ENCODE measurements at regions not wholly inside any gene's neighbourhood (a gene's known extent, or its start where the extent isn't known, plus 50 kb on each side); places are given as distances from the start of the nearest gene placed in this dataset.

- BruUV-seq (replicated peaks) = no TSS peak
- Histone ChIP-seq H2AFZ (no peak overlapping the region), H3K4me1 (replicated peaks; ENCODE audit: insufficient read depth) (no peaks in the 10 kb centered on the region), H3K4me2 (no peak overlapping the region), H3K36me3 (ENCODE audit: low read depth) (no peaks in the 10 kb centered on the region), H3K9me2 (ENCODE audit: insufficient read depth) (no peaks in the 10 kb centered on the region), H3F3A (ENCODE audit: insufficient read depth, low read depth) (no peaks in the 10 kb centered on the region), H3K27me3 (ENCODE audit: insufficient read depth, low read depth) (no peaks in the 10 kb centered on the region), H4K20me1 (ENCODE audit: insufficient read depth) (no peaks in the 10 kb centered on the region), H3K4me3 (no peak overlapping the region), H3K27ac (no peak overlapping the region), H3K9me3 (ENCODE audit: insufficient read depth, low read depth) (no peaks in the 10 kb centered on the region), H3K79me2 (ENCODE audit: low read depth) (no peaks in the 10 kb centered on the region)
- ChIA-PET POLR2A (ENCODE audit: unreplicated experiment) (no interaction called here), CTCF (no interaction called here)
- intact Hi-C loops (cut with micrococcal nuclease; ENCODE audit: unreplicated experiment) = no loop called here
- TF ChIP-seq CTCF (conservative IDR thresholded peaks at IDR 0.05) = no peak
- no peak for DNase-seq
Observed at GRCh38 chr10:108688314-108688713, 1235.0 kb downstream of the XPNPEP1 start.

GRCh38 chr10:108685863-108686531 is 1237.3 kb downstream of the XPNPEP1 start:
- Histone ChIP-seq H3F3A (ENCODE audit: insufficient read depth, low read depth) (no peaks in the 10 kb centered on the region), H3K79me2 (ENCODE audit: low read depth) (no peaks in the 10 kb centered on the region), H3K27ac (no peak overlapping the region), H3K4me1 (replicated peaks; ENCODE audit: insufficient read depth) (no peaks in the 10 kb centered on the region), H3K4me3 (no peak overlapping the region), H3K4me2 (no peak overlapping the region), H3K9me2 (ENCODE audit: insufficient read depth) (no peaks in the 10 kb centered on the region), H4K20me1 (ENCODE audit: insufficient read depth) (no peaks in the 10 kb centered on the region), H3K27me3 (ENCODE audit: insufficient read depth, low read depth) (no peaks in the 10 kb centered on the region), H3K36me3 (ENCODE audit: low read depth) (no peaks in the 10 kb centered on the region), H3K9me3 (ENCODE audit: insufficient read depth, low read depth) (no peaks in the 10 kb centered on the region), H2AFZ (no peak overlapping the region)
- POLR2A ChIA-PET (ENCODE audit: unreplicated experiment) = no interaction called here
- DNase-seq = no peak
- intact Hi-C loops (cut with micrococcal nuclease; ENCODE audit: unreplicated experiment) = no loop called here
- TF ChIP-seq CTCF (conservative IDR thresholded peaks at IDR 0.05) (no peak), EZH2 (IDR thresholded peaks at IDR 0.05; ENCODE audit: low read depth) (no peak)
- BruUV-seq (replicated peaks) = no TSS peak
- CTCF ChIA-PET = no interaction called here

- CTCF ChIA-PET = no interaction called here
- Histone ChIP-seq H3K27me3 (ENCODE audit: insufficient read depth, low read depth) (no peaks in the 10 kb centered on the region), H3K36me3 (ENCODE audit: low read depth) (no peaks in the 10 kb centered on the region), H3K4me3 (no peak overlapping the region), H3K4me1 (replicated peaks; ENCODE audit: insufficient read depth) (no peaks in the 10 kb centered on the region), H3F3A (ENCODE audit: insufficient read depth, low read depth) (no peaks in the 10 kb centered on the region), H2AFZ (no peak overlapping the region), H3K79me2 (ENCODE audit: low read depth) (no peaks in the 10 kb centered on the region), H3K27ac (no peak overlapping the region), H3K4me2 (no peak overlapping the region), H4K20me1 (ENCODE audit: insufficient read depth) (no peaks in the 10 kb centered on the region), H3K9me3 (ENCODE audit: insufficient read depth, low read depth) (no peaks in the 10 kb centered on the region), H3K9me2 (ENCODE audit: insufficient read depth) (no peaks in the 10 kb centered on the region)
- POLR2A ChIA-PET (ENCODE audit: unreplicated experiment) = no interaction called here
- DNase-seq = no peak
- no TSS peak for BruUV-seq (replicated peaks)
- intact Hi-C loops (cut with micrococcal nuclease; ENCODE audit: unreplicated experiment) = no loop called here
- TF ChIP-seq EZH2 (IDR thresholded peaks at IDR 0.05; ENCODE audit: low read depth) (no peak), CTCF (conservative IDR thresholded peaks at IDR 0.05) (no peak)
Observed at GRCh38 chr10:108684431-108684830, 1238.9 kb downstream of the XPNPEP1 start.

Measured in PC-9 (cell line).